Stomach (tissue), 8 donors: ENCODE measurements at regions not wholly inside any gene's neighbourhood (a gene's known extent, or its start where the extent isn't known, plus 50 kb on each side); places are given as distances from the start of the nearest gene placed in this dataset.

ENCODE experiments used
- DNase-seq, 2 donors: peaks; one replicate each; pipeline versions ENCODE4 v3.0.0 to v3.0.0-alpha.2; 2013 to 2019
- H3K27ac ChIP-seq, 5 donors: fragments of 200-600 bp in 4 of 5; sonication (generic) in 4 of 5; one replicate each; pipeline ENCODE4 v1.5.1; 2013 to 2019; ENCODE audit warnings: mild to moderate bottlenecking in 1 of 5, moderate library complexity in 1 of 5
- H3K27me3 ChIP-seq, 3 donors: fragments of 200-600 bp; sonication (generic); one replicate each; pipeline ENCODE4 v1.5.1; 2017 to 2019; ENCODE audit warnings: mixed run types in 1 of 3
- H3K36me3 ChIP-seq, 4 donors: fragments of 200-600 bp; sonication (generic); 1 replicate in 3 of 4; 2 replicates in 1 of 4; pipeline ENCODE4 v1.5.1; 2016 to 2019
- H3K4me1 ChIP-seq, 4 donors: fragments of 200-600 bp; sonication (generic); one replicate each; pipeline ENCODE4 v1.5.1; 2016 to 2019
- H3K4me3 ChIP-seq, 4 donors: fragments of 200-600 bp; sonication (generic) in 3 of 4; one replicate each; pipeline ENCODE4 v1.5.1; 2016 to 2019; ENCODE audit warnings: mild to moderate bottlenecking in 1 of 4
- H3K9me3 ChIP-seq, 4 donors: fragments of 200-600 bp; sonication (generic); one replicate each; pipeline ENCODE4 v1.5.1; 2016 to 2019
- CTCF ChIP-seq, 7 experiments: fragments of 450-650 bp in 4 of 7; fragments of 200-600 bp in 3 of 7; sonication (generic) in 3 of 7; IDR thresholded peaks; one replicate each; pipeline ENCODE4 v1.5.1; 2016 to 2019; ENCODE audit warnings: antibody characterized with exemption in 7 of 7, control low read depth in 2 of 7, mild to moderate bottlenecking in 1 of 7
- EP300 ChIP-seq: sonication (generic); formaldehyde crosslinking; IDR thresholded peaks from one replicate; pipeline ENCODE4 v1.6.1; 2017; ENCODE audit warnings: antibody characterized with exemption
- POLR2A ChIP-seq, 4 donors: fragments of 450-650 bp; IDR thresholded peaks; one replicate each; pipeline ENCODE4 v1.6.1; 2016; ENCODE audit warnings: antibody characterized with exemption in 4 of 4, control low read depth in 2 of 4, mild to moderate bottlenecking in 1 of 4, moderate library complexity in 1 of 4
- POLR2AphosphoS5 ChIP-seq, 3 donors: sonication (generic); formaldehyde crosslinking; IDR thresholded peaks; one replicate each; pipeline ENCODE4 v1.6.1; 2016; ENCODE audit warnings: antibody characterized with exemption in 3 of 3
- WGBS, 5 donors: extraction: QIAGEN DNeasy Blood & Tissue Kit in 3 of 5; methylation state at CpG; one replicate each; pipeline versions ENCODE4 v1.1.5 to v1.1.7; 2013 to 2018; 5-methylcytosine and 5-hydroxymethylcytosine counted together
- intact Hi-C: fragments of 100-400 bp; cut with DNase I; formaldehyde crosslinking; loops from one replicate; pipeline ENCODE4 v1.15.1; 2023; ENCODE audit warnings: low total_unique reads
- donor health status: healthy with polysubstance abuse.
- donor health status: Bipolar disorder and iron deficiency.
- donor health status: healthy.

- 64 to 83% (median 70%) methylated on average over 5 of the region's 5 CpGs for WGBS, 5 donors
- intact Hi-C loops = no loop called here
- no peak overlapping the region for H3K4me3 ChIP-seq
Observed at GRCh38 chr22:22406445-22407027, 102.0 kb downstream of the ZNF280B start.

GRCh38 chr22:22407061-22407460, 101.5 kb downstream of the ZNF280B start:
- H3K4me1 ChIP-seq = no peaks in the 10 kb centered on the region
- TF ChIP-seq POLR2AphosphoS5 (IDR thresholded peaks at IDR 0.05) (no peak), POLR2A (IDR thresholded peaks at IDR 0.05) (no peak), CTCF (IDR thresholded peaks at IDR 0.05) (no peak), EP300 (no peak)
- intact Hi-C loops = no loop called here
- H3K4me3 ChIP-seq = no peak overlapping the region
- DNase-seq = no peak
- no peak overlapping the region for H3K27ac ChIP-seq
- WGBS, 5 donors = 60 to 80% (median 65%) methylated on average over 5 of the region's 5 CpGs
- no peaks in the 10 kb centered on the region for H3K36me3 ChIP-seq
- peaks cover 0 to 23% (median 0%) of the 10 kb centered on the region in 3 donors for H3K27me3 ChIP-seq
- H3K9me3 ChIP-seq = no peaks in the 10 kb centered on the region

More at GRCh38 chr22:22406445-22407027, 102.0 kb downstream of the ZNF280B start:
- Histone ChIP-seq H3K27me3 (peaks cover 0 to 23% (median 0%) of the 10 kb centered on the region in 3 donors), H3K36me3 (no peaks in the 10 kb centered on the region), H3K4me1 (no peaks in the 10 kb centered on the region), H3K27ac (no peak overlapping the region), H3K9me3 (no peaks in the 10 kb centered on the region)
- no peak for DNase-seq
- TF ChIP-seq POLR2AphosphoS5 (IDR thresholded peaks at IDR 0.05) = no peak
- no peak for TF ChIP-seq POLR2A (IDR thresholded peaks at IDR 0.05)
- TF ChIP-seq EP300 = no peak
- no peak for TF ChIP-seq CTCF (IDR thresholded peaks at IDR 0.05)

- Histone ChIP-seq H3K27me3 (peaks cover 0 to 23% (median 0%) of the 10 kb centered on the region in 3 donors), H3K4me1 (no peaks in the 10 kb centered on the region), H3K4me3 (no peak overlapping the region), H3K36me3 (no peaks in the 10 kb centered on the region), H3K9me3 (peaks cover 0 to 10% (median 0%) of the 10 kb centered on the region in 4 donors), H3K27ac (no peak overlapping the region)
- intact Hi-C loops = no loop called here
- no peak for DNase-seq
- WGBS, 5 donors = 49 to 66% (median 55%) methylated on average over 3 of the region's 3 CpGs
- TF ChIP-seq EP300 = no peak
- TF ChIP-seq POLR2A (IDR thresholded peaks at IDR 0.05) = no peak
- no peak for TF ChIP-seq CTCF (IDR thresholded peaks at IDR 0.05)
- no peak for TF ChIP-seq POLR2AphosphoS5 (IDR thresholded peaks at IDR 0.05)
Observed at GRCh38 chr22:22408269-22408668, 100.3 kb downstream of the ZNF280B start.

- TF ChIP-seq POLR2A (IDR thresholded peaks at IDR 0.05) (no peak), CTCF (IDR thresholded peaks at IDR 0.05) (peak in 1 of 7 experiments; percentile 13)
- WGBS, 5 donors = 41 to 52% (median 46%) methylated on average over 11 to 14 of the region's 14 CpGs
- H3K27me3 ChIP-seq = peaks cover 0 to 23% (median 0%) of the 10 kb centered on the region in 3 donors
- intact Hi-C loops = no loop called here
- peak in 1 of 2 donors; percentile 56 for DNase-seq
- no peak overlapping the region for H3K27ac ChIP-seq
- H3K4me3 ChIP-seq = no peak overlapping the region
- H3K4me1 ChIP-seq = no peaks in the 10 kb centered on the region
- peaks cover 0 to 13% (median 0%) of the 10 kb centered on the region in 4 donors for H3K9me3 ChIP-seq
- no peaks in the 10 kb centered on the region for H3K36me3 ChIP-seq
Observed at GRCh38 chr22:22408731-22409696, 99.5 kb downstream of the ZNF280B start.
